OCI-LY3 (cell line): ENCODE measurements at regions not wholly inside any gene's neighbourhood (a gene's known extent, or its start where the extent isn't known, plus 50 kb on each side); places are given as distances from the start of the nearest gene placed in this dataset.

Source experiments
- H2AFZ ChIP-seq: fragments of 200-600, 300-600 bp; shearing (Covaris generic); 2 replicates; pipeline ENCODE4 v1.6.0; 2014; ENCODE audit warnings: antibody characterized with exemption, low read depth, low read length
- H3K27ac ChIP-seq: fragments of 200-600, 300-600 bp; sonication (generic); 2 replicates; pipeline ENCODE4 v1.5.1; 2014; ENCODE audit warnings: mild to moderate bottlenecking, low read length, moderate library complexity, mixed read lengths
- H3K27me3 ChIP-seq: fragments of 200-600, 300-600 bp; sonication (generic); 2 replicates; pipeline ENCODE4 v1.6.1; 2014; ENCODE audit warnings: low read depth, low read length, mixed read lengths
- H3K36me3 ChIP-seq: fragments of 200-600, 300-600 bp; sonication (generic); replicated peaks from 2 replicates; pipeline ENCODE3; 2014; ENCODE audit warnings: low read depth, low read length, mixed read lengths
- H3K4me1 ChIP-seq: fragments of 300-600, 200-600 bp; sonication (generic); 2 replicates; pipeline ENCODE4 v1.6.1; 2014; ENCODE audit warnings: low read length, mixed read lengths
- H3K4me2 ChIP-seq: fragments of 200-600, 300-600 bp; sonication (generic); 2 replicates; pipeline ENCODE4 v1.6.1; 2014; ENCODE audit warnings: low read length, mixed read lengths
- H3K4me3 ChIP-seq: fragments of 300-600, 200-600 bp; sonication (generic); 2 replicates; pipeline ENCODE4 v1.5.1; 2014; ENCODE audit warnings: antibody characterized with exemption, mild to moderate bottlenecking, low read length, moderate library complexity
- H3K79me2 ChIP-seq: fragments of 300-600, 200-600 bp; shearing (Covaris generic); 2 replicates; pipeline ENCODE4 v1.6.1; 2014; ENCODE audit warnings: mild to moderate bottlenecking, low read length, mixed read lengths
- H3K9ac ChIP-seq: fragments of 300-600, 200-600 bp; shearing (Covaris generic); 2 replicates; pipeline ENCODE4 v1.6.0; 2014; ENCODE audit warnings: mild to moderate bottlenecking, low read length, moderate library complexity
- H3K9me3 ChIP-seq: fragments of 200-600, 300-600 bp; shearing (Covaris generic); 2 replicates; pipeline ENCODE4 v1.6.1; 2014; ENCODE audit warnings: low read length, mixed read lengths; ENCODE audit not compliant: insufficient read depth
- H4K20me1 ChIP-seq: fragments of 200-600, 300-600 bp; sonication (generic); 2 replicates; pipeline ENCODE4 v1.6.1; 2016; ENCODE audit warnings: low read length, mixed read lengths; ENCODE audit not compliant: insufficient read depth
- EZH2phosphoT487 ChIP-seq: fragments of 200-600 bp; shearing (Covaris generic); IDR thresholded peaks from 2 replicates; pipeline ENCODE4 v1.6.1; 2018; ENCODE audit warnings: antibody characterized with exemption, mixed run types, low read depth
- TF ChIP-seq, protein P1 (sequence below): fragments of 200-600, 300-600 bp; sonication (generic); IDR thresholded peaks from 2 replicates; pipeline ENCODE4 v1.5.1; 2014; ENCODE audit warnings: antibody characterized with exemption, low read length, low read depth

DNA sequence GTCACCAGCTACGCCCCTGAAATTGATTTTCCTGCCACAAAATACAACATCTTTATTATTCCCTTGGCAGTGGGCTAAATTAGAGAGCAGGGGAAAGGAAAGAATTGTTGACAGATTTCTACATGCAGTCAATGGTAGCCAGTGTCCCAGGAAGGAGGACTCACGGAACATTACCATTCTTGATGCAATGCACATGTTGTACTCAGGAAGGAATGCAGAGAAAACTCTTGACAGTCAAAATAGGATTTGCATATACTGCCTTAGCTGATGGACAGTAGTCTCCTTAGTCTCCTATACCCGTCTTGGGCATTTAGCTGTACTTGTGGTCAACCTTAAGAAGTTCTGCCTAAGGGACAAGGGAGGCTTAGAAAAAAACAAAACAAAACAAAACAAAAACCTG is 158.0 kb upstream of the GYPA start:
- TF ChIP-seq, protein P1, sequence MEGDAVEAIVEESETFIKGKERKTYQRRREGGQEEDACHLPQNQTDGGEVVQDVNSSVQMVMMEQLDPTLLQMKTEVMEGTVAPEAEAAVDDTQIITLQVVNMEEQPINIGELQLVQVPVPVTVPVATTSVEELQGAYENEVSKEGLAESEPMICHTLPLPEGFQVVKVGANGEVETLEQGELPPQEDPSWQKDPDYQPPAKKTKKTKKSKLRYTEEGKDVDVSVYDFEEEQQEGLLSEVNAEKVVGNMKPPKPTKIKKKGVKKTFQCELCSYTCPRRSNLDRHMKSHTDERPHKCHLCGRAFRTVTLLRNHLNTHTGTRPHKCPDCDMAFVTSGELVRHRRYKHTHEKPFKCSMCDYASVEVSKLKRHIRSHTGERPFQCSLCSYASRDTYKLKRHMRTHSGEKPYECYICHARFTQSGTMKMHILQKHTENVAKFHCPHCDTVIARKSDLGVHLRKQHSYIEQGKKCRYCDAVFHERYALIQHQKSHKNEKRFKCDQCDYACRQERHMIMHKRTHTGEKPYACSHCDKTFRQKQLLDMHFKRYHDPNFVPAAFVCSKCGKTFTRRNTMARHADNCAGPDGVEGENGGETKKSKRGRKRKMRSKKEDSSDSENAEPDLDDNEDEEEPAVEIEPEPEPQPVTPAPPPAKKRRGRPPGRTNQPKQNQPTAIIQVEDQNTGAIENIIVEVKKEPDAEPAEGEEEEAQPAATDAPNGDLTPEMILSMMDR: no peak
- no peak for TF ChIP-seq EZH2phosphoT487
- H3K4me2 ChIP-seq: no peak overlapping the region
- no peak overlapping the region for H3K27ac ChIP-seq

DNA sequence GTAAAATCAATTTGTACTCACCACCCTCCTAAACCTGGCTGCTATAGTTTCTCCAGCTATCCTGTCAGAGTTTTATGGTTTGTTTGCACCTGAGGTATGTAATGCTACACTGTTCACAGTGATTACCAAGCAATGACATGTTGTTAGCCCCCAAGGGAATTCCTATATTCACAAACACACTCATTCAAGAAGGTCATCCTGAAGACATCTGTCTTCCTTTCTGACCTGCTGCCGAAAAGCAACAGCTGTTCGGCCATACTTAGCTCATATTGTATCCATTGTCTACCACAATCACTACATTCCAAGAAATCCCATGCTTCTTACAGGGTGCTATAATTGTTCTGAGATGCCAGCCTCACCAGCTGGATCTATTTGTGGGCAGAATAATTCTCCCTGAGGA is 160.1 kb upstream of the GYPA start:
- H3K27me3 ChIP-seq: peaks cover 26% of the 10 kb centered on the region
- peaks cover 4% of the 10 kb centered on the region; the same call in 1 of the 2 replicates for H3K9me3 ChIP-seq
- H3K4me1 ChIP-seq: no peaks in the 10 kb centered on the region
- H2AFZ ChIP-seq: no peak overlapping the region
- H3K36me3 ChIP-seq: no peaks in the 10 kb centered on the region
- H3K79me2 ChIP-seq: no peaks in the 10 kb centered on the region
- no peak overlapping the region for H3K27ac ChIP-seq
- H3K9ac ChIP-seq: no peak overlapping the region
- TF ChIP-seq, protein P1: no peak
- no peak for TF ChIP-seq EZH2phosphoT487
- no peaks in the 10 kb centered on the region for H4K20me1 ChIP-seq
- no peak overlapping the region for H3K4me3 ChIP-seq
- H3K4me2 ChIP-seq: no peak overlapping the region

More for the DNA sequence above, 158.0 kb upstream of the GYPA start:
- H3K79me2 ChIP-seq: no peaks in the 10 kb centered on the region
- no peak overlapping the region for H3K4me3 ChIP-seq
- no peaks in the 10 kb centered on the region for H3K36me3 ChIP-seq
- H3K9ac ChIP-seq: no peak overlapping the region
- no peak overlapping the region for H2AFZ ChIP-seq
- no peaks in the 10 kb centered on the region for H4K20me1 ChIP-seq
- no peaks in the 10 kb centered on the region for H3K4me1 ChIP-seq
- peaks cover 4% of the 10 kb centered on the region; the same call in 1 of the 2 replicates for H3K9me3 ChIP-seq
- peaks cover 25% of the 10 kb centered on the region for H3K27me3 ChIP-seq

DNA sequence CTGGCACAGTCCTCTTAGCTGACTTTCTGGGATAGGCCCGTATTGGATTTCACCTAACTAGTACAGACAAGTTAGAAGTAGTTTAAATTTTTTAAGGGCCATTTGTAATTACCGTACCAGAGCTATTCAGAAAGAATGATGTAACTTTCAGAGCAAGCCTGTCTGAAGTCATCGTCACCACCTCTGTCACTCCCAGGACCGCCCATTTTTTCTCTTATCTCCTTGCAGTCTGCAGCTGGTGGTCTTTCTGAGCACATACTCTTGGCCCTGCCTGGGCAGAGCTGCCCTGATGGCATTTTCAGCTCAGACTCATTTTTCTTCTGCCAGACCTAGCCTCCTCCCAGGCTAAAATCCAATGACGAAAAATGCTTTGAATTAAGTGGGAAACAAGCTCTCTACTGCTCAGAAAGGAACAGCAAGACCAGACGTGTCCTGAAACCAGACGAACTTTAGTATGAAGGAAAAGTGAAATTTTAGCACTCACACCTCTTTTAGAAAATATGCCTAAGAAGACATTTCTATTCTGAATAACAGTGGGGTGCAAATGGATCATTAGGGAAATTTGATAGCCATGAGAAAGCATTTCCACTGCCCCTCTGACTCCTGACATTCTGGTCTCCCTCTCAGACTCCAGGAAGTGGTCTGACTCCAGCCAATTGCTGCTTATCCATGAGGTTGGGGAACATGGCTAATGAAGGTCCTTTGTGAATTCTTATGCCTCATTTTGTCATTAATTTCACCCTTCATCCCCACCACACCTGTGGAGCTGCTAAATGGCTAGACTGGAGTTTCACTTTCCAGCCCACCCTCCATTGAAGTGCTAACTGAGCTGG is 162.4 kb upstream of the GYPA start:
- no peaks in the 10 kb centered on the region for H3K79me2 ChIP-seq
- H3K4me2 ChIP-seq: no peak overlapping the region
- no peak overlapping the region for H3K27ac ChIP-seq
- H3K36me3 ChIP-seq: no peaks in the 10 kb centered on the region
- no peaks in the 10 kb centered on the region for H4K20me1 ChIP-seq
- H3K9me3 ChIP-seq: no peaks in the 10 kb centered on the region
- no peaks in the 10 kb centered on the region for H3K4me1 ChIP-seq
- no peak overlapping the region for H3K4me3 ChIP-seq
- H3K27me3 ChIP-seq: peaks cover 18% of the 10 kb centered on the region
- H2AFZ ChIP-seq: no peak overlapping the region
- no peak overlapping the region for H3K9ac ChIP-seq
- TF ChIP-seq EZH2phosphoT487: no peak
- TF ChIP-seq, protein P1: no peak

DNA sequence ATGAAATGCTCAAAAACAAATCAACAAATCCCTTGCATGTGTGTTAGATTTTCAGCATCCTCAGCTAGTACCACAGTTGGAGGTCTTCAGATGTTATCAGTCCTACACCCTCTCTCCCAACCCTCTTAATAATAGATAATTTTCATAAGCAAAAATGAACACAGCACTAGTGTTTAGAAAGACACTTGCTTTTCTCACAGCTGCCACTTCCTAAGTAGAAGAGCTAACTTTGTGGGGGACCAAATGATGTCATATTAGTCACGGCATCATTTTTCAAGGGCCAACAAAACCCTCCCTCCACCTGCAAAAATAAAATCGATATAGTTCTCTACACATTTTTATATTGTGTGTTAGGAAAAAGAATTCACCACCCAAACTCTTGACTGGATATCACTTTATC is 163.5 kb upstream of the GYPA start:
- TF ChIP-seq EZH2phosphoT487: no peak
- TF ChIP-seq, protein P1: no peak
- H3K9ac ChIP-seq: no peak overlapping the region
- H3K9me3 ChIP-seq: no peaks in the 10 kb centered on the region
- H3K27me3 ChIP-seq: peaks cover 10% of the 10 kb centered on the region; the same call in 1 of the 2 replicates
- H3K36me3 ChIP-seq: no peaks in the 10 kb centered on the region
- no peak overlapping the region for H2AFZ ChIP-seq
- no peaks in the 10 kb centered on the region for H3K4me1 ChIP-seq
- H4K20me1 ChIP-seq: no peaks in the 10 kb centered on the region
- no peak overlapping the region for H3K4me2 ChIP-seq
- H3K27ac ChIP-seq: no peak overlapping the region
- no peaks in the 10 kb centered on the region for H3K79me2 ChIP-seq
- no peak overlapping the region for H3K4me3 ChIP-seq
